ENCODE measurements at regions not wholly inside any gene's neighbourhood (a gene's known extent, or its start where the extent isn't known, plus 50 kb on each side); places are given as distances from the start of the nearest gene placed in this dataset.

DNA sequence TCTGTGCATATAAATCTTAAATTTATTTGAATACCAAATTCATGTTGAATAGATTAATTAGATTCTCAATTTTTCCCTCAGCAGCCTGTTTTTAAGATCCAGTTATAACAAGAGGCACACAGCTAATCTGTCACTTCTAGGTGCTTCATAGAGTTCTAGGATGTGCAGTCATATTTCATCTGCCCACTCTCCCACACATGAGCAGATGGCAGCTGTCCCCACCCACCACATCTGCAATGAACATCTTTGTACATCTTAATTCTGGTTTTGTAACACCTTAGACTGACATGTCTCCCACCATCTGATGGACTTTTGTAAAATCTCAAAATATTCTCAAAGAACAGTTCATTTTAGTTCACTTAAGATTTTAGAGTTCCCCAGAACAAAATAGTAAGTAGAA lies 250.8 kb upstream of the ST6GAL2 start:
- TF ChIP-seq POLR2A (IDR thresholded peaks at IDR 0.05) (no peak), CTCF (IDR thresholded peaks at IDR 0.05) (no peak)
